ENCODE measurements at regions not wholly inside any gene's neighbourhood (a gene's known extent, or its start where the extent isn't known, plus 50 kb on each side); places are given as distances from the start of the nearest gene placed in this dataset.

DNA sequence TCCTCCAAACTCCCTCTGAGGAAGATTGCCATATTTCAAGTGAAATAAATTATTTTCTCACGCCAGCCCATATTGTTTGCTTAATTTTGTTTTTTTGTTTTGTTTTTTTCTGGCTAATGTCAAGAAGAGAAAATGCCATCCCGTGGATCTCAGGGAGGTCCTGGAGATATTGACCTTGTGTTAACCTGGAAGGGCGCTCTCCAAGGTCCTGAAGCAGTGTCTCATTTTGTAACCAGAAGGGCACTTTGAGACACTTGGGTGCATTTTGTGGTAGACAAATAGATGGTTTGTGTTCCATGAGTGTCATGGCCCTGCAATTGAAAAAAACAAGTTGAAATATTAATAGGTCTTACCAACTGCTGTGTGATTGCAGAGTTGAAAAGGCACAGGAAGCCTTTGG lies 268.9 kb downstream of the SUDS3 start:
- Histone ChIP-seq H3K36me3 (ENCODE audit: control insufficient read depth in 4 of 4, insufficient read depth in 4 of 4, low read length in 4 of 4) (no peaks in the 10 kb centered on the region), H3K4me3 (no peak overlapping the region), H3K27me3 (ENCODE audit: control insufficient read depth in 3 of 3, insufficient read depth in 3 of 3, low read length in 2 of 3) (peaks cover 0 to 3% (median 0%) of the 10 kb centered on the region in 3 donors), H3K9me3 (ENCODE audit: control insufficient read depth in 4 of 4, insufficient read depth in 3 of 4, low read length in 3 of 4) (peaks cover 0 to 3% (median 0%) of the 10 kb centered on the region in 4 donors), H3K4me1 (ENCODE audit: control insufficient read depth in 5 of 5, insufficient read depth in 5 of 5, low read length in 5 of 5) (no peaks in the 10 kb centered on the region), H3K9ac (ENCODE audit: insufficient read depth in 1 of 2, low read length in 2 of 2) (no peak overlapping the region), H3K27ac (ENCODE audit: low read depth in 1 of 2, low read length in 1 of 2) (no peak overlapping the region)
- no peak for ATAC-seq (ENCODE audit: insufficient read depth, low FRiP score)
- DNase-seq = peak; percentile 25 to 41 (median 26)
- TF ChIP-seq, protein P1, sequence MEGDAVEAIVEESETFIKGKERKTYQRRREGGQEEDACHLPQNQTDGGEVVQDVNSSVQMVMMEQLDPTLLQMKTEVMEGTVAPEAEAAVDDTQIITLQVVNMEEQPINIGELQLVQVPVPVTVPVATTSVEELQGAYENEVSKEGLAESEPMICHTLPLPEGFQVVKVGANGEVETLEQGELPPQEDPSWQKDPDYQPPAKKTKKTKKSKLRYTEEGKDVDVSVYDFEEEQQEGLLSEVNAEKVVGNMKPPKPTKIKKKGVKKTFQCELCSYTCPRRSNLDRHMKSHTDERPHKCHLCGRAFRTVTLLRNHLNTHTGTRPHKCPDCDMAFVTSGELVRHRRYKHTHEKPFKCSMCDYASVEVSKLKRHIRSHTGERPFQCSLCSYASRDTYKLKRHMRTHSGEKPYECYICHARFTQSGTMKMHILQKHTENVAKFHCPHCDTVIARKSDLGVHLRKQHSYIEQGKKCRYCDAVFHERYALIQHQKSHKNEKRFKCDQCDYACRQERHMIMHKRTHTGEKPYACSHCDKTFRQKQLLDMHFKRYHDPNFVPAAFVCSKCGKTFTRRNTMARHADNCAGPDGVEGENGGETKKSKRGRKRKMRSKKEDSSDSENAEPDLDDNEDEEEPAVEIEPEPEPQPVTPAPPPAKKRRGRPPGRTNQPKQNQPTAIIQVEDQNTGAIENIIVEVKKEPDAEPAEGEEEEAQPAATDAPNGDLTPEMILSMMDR (IDR thresholded peaks at IDR 0.05; ENCODE audit: control extremely low read depth, extremely low read depth) = no peak
- WGBS, 2 donors = 20 to 36% methylated on average over 3 of the region's 3 CpGs

DNA sequence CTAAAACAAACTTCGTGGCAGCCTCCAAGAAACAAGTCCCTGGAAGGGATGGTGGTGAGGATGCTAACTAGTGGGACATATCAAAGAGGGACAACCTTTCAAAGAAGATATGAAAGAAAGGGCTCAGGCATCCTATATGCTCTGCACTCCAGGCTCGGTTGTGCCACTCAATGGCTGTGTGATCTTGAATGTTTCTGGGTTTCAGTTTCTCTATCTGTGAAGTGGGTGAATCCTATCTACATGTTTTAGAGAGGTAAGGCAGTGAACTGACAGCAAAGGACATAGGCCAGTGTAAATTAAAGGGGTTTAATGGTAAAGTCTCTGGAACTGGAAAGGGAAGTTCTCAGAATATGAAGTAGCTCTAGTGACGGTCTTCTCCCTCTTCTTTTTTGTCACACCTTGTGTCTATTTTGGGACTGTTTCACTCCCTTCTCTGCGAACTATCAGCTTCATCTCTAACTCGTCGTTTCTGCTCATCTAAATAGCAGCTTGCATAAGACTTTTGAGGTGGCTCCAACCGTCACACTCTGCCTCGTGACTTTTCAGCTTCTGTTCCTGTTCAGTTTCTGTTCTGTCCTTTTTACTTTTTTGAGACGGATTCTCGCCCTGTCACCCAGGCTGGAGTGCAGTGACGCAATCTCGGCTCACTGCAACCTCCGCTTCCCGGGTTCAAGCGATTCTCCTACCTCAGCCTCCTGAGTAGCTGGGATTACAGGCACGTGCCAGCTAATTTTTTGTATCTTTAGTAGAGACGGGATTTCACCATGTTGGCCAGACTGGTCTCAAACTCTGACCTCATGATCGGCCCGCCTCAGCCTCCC lies 273.6 kb downstream of the SUDS3 start:
- TF ChIP-seq, protein P1 (IDR thresholded peaks at IDR 0.05; ENCODE audit: control extremely low read depth, extremely low read depth) = no peak
- Histone ChIP-seq H3K9ac (ENCODE audit: insufficient read depth in 1 of 2, low read length in 2 of 2) (no peak overlapping the region), H3K4me1 (ENCODE audit: control insufficient read depth in 5 of 5, insufficient read depth in 5 of 5, low read length in 5 of 5) (no peaks in the 10 kb centered on the region), H3K27me3 (ENCODE audit: control insufficient read depth in 3 of 3, insufficient read depth in 3 of 3, low read length in 2 of 3) (peaks cover 0 to 3% (median 0%) of the 10 kb centered on the region in 3 donors), H3K27ac (ENCODE audit: low read depth in 1 of 2, low read length in 1 of 2) (no peak overlapping the region), H3K36me3 (ENCODE audit: control insufficient read depth in 4 of 4, insufficient read depth in 4 of 4, low read length in 4 of 4) (no peaks in the 10 kb centered on the region), H3K4me3 (no peak overlapping the region), H3K9me3 (ENCODE audit: control insufficient read depth in 4 of 4, insufficient read depth in 3 of 4, low read length in 3 of 4) (peaks cover 0 to 5% (median 0%) of the 10 kb centered on the region in 4 donors)
- DNase-seq (no peak), ATAC-seq (ENCODE audit: insufficient read depth, low FRiP score) (no peak)
- 86 to 88% methylated on average over 19 of the region's 19 CpGs for WGBS, 2 donors

DNA sequence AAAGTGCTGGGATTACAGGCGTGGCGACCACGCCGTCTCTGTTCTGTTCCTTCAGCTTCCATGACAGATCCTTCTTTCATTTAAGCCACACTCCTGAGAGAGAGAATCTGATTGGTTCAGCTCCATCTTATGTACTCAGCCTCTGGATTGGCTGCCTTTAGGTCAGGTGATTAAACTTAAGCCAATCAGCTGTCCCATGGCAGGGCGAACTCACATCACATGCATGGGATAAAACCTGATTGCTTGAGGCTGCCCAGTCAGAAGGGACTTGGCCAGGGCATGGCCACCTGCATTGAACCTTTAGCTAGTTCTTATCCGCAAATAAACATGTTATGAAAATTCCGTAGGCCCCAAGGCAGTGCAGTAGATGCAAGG lies 274.2 kb downstream of the SUDS3 start:
- Histone ChIP-seq H3K9me3 (ENCODE audit: control insufficient read depth in 4 of 4, insufficient read depth in 3 of 4, low read length in 3 of 4) (peaks cover 0 to 6% (median 0%) of the 10 kb centered on the region in 4 donors), H3K9ac (ENCODE audit: insufficient read depth in 1 of 2, low read length in 2 of 2) (no peak overlapping the region), H3K36me3 (ENCODE audit: control insufficient read depth in 4 of 4, insufficient read depth in 4 of 4, low read length in 4 of 4) (no peaks in the 10 kb centered on the region), H3K4me3 (no peak overlapping the region), H3K4me1 (ENCODE audit: control insufficient read depth in 5 of 5, insufficient read depth in 5 of 5, low read length in 5 of 5) (no peaks in the 10 kb centered on the region), H3K27ac (ENCODE audit: low read depth in 1 of 2, low read length in 1 of 2) (no peak overlapping the region), H3K27me3 (ENCODE audit: control insufficient read depth in 3 of 3, insufficient read depth in 3 of 3, low read length in 2 of 3) (peaks cover 0 to 3% (median 0%) of the 10 kb centered on the region in 3 donors)
- TF ChIP-seq, protein P1 (IDR thresholded peaks at IDR 0.05; ENCODE audit: control extremely low read depth, extremely low read depth) = no peak
- DNase-seq (no peak), ATAC-seq (ENCODE audit: insufficient read depth, low FRiP score) (no peak)
- 91 to 95% methylated on average over 7 of the region's 7 CpGs for WGBS, 2 donors

All from lung (tissue), 11 donors.